ENCODE measurements at regions not wholly inside any gene's neighbourhood (a gene's known extent, or its start where the extent isn't known, plus 50 kb on each side); places are given as distances from the start of the nearest gene placed in this dataset.

DNA sequence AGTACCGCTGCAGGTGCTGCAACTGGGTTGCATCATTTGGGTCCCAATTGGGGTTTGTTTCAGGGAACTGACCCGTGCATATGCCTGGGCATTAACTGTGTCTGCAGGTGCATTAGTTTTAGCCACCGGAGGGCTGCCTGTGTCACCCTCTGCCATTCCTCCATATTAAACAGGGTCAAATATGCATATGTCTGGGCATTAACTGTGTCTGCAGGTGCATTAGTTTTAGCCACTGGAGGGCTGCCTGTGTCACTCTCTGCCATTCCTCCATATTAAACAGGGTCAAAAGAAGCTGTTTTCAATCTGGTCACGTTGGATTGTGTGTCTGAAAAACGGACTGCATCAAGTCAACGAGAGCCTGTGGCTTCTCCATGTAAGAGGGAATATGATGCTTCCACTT lies 1317.0 kb downstream of the TMEM121 start:
- POLR2A ChIA-PET = interaction anchor here (1.5 kb wide), 1 partner anchor 29 kb away, joined by 6 read pairs; no protein-coding TSS in a partner anchor
- DNase-seq = no peak
- H3K4me3 Mint-ChIP-seq = peak overlapping the region; percentile 89 to 100 (median 98)
- ATAC-seq = no peak
- no peaks in the 10 kb centered on the region for H3K36me3 Mint-ChIP-seq
- no peaks in the 10 kb centered on the region for H3K9me3 Mint-ChIP-seq
- no peaks in the 10 kb centered on the region for H3K27me3 Mint-ChIP-seq
- H3K4me1 Mint-ChIP-seq = peaks cover 28 to 61% (median 55%) of the 10 kb centered on the region in 4 donors
- peak overlapping the region; percentile 91 to 98 (median 96) for H3K27ac Mint-ChIP-seq

- DNase-seq = peak in 9 of 10 donors; percentile 8 to 44 (median 29)
- Mint-ChIP-seq H3K36me3 (no peaks in the 10 kb centered on the region), H3K27ac (peak overlapping the region; percentile 91 to 98 (median 96)), H3K4me3 (peak overlapping the region; percentile 89 to 100 (median 98)), H3K27me3 (no peaks in the 10 kb centered on the region), H3K4me1 (peaks cover 29 to 67% (median 56%) of the 10 kb centered on the region in 4 donors), H3K9me3 (no peaks in the 10 kb centered on the region)
- POLR2A ChIA-PET = interaction anchor here (1.5 kb wide), 1 partner anchor 29 kb away, joined by 6 read pairs; no protein-coding TSS in a partner anchor
- peak; percentile 21 for ATAC-seq
These were observed 1317.6 kb downstream of the TMEM121 start for GRCh38 chr14:106843951-106844483.

- Mint-ChIP-seq H3K27me3 (no peaks in the 10 kb centered on the region), H3K4me1 (peaks cover 29 to 75% (median 54%) of the 10 kb centered on the region in 4 donors), H3K9me3 (no peaks in the 10 kb centered on the region), H3K27ac (peak overlapping the region; percentile 91 to 98 (median 96)), H3K4me3 (peak overlapping the region; percentile 89 to 100 (median 98)), H3K36me3 (no peaks in the 10 kb centered on the region)
- peak; percentile 79 to 85 for ATAC-seq
- DNase-seq = peak; percentile 52 to 85 (median 64)
- POLR2A ChIA-PET = interaction anchor here (1.5 kb wide), 1 partner anchor 28 kb away, joined by 6 read pairs; no protein-coding TSS in a partner anchor
These were observed 1318.4 kb downstream of the TMEM121 start for GRCh38 chr14:106844608-106845285.

GRCh38 chr14:106845286-106846087 lies 1319.1 kb downstream of the TMEM121 start:
- DNase-seq (peak; percentile 15 to 77 (median 52)), ATAC-seq (peak; percentile 48 to 56)
- POLR2A ChIA-PET = no interaction called here
- Mint-ChIP-seq H3K36me3 (no peaks in the 10 kb centered on the region), H3K4me1 (peaks cover 25 to 74% (median 47%) of the 10 kb centered on the region in 4 donors), H3K27ac (peak overlapping the region; percentile 47 to 98 (median 92)), H3K9me3 (no peaks in the 10 kb centered on the region), H3K27me3 (no peaks in the 10 kb centered on the region), H3K4me3 (peak overlapping the region; percentile 89 to 100 (median 98))

GRCh38 chr14:106846218-106846617 lies 1319.8 kb downstream of the TMEM121 start:
- H3K27me3 Mint-ChIP-seq = no peaks in the 10 kb centered on the region
- DNase-seq = no peak
- peak overlapping the region in 9 of 10 donors; percentile 89 to 100 (median 98) for H3K4me3 Mint-ChIP-seq
- ATAC-seq = no peak
- H3K9me3 Mint-ChIP-seq = no peaks in the 10 kb centered on the region
- POLR2A ChIA-PET = no interaction called here
- peaks cover 25 to 68% (median 43%) of the 10 kb centered on the region in 4 donors for H3K4me1 Mint-ChIP-seq
- H3K36me3 Mint-ChIP-seq = no peaks in the 10 kb centered on the region
- peak overlapping the region in 9 of 10 donors; percentile 15 to 98 (median 91) for H3K27ac Mint-ChIP-seq

DNA sequence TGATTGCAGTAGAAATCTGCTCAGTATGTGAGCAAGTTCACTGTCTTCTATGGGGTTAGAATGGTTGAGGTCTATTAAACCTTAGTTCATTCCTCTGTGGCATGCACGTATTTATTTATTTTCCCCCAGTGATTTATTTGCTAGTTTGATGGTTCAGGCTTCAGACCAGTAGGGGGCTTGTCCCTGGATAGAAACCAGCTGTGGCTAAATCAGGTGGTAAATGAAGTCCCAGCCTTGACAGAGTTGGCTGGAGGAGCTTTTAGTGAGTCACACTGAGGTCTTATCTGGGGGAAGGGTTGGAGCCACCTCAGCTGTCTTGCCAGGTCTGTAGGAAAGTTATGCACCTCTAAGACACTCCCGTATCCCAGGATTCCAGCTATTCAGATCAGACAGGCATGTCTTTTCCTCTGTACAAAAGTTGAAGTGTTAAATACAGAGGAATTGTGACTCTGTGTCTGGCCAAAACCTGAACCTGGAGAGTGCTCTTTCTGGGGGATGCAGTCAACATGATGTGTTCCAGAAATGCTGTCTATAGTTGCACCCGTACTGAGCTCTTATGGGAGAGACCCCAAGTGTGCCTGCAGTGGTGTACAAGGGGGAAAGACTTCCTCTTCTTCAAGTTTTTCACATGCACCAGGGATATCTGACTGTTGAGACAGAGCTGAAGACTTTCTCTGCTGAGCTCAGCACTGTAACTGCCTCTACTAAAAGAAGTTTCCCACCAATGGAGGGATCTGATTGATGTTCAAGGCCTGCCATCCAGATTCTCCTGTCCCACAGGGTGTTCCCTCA lies 1322.1 kb downstream of the TMEM121 start:
- H3K27me3 Mint-ChIP-seq = no peaks in the 10 kb centered on the region
- peak overlapping the region in 3 of 10 donors; percentile 19 to 91 (median 56) for H3K27ac Mint-ChIP-seq
- DNase-seq = peak in 1 of 10 donors; percentile 12
- H3K4me3 Mint-ChIP-seq = no peak overlapping the region
- POLR2A ChIA-PET = interaction anchor here (1.2 kb wide), 1 partner anchor 24 kb away, joined by 3 read pairs; no protein-coding TSS in a partner anchor
- peaks cover 20 to 60% (median 30%) of the 10 kb centered on the region in 4 donors for H3K4me1 Mint-ChIP-seq
- no peaks in the 10 kb centered on the region for H3K9me3 Mint-ChIP-seq
- ATAC-seq = no peak
- H3K36me3 Mint-ChIP-seq = peaks cover 0 to 2% (median 0%) of the 10 kb centered on the region in 3 donors

- Mint-ChIP-seq H3K27ac (peak overlapping the region in 2 of 10 donors; percentile 7 to 20), H3K4me3 (peak overlapping the region in 2 of 10 donors; percentile 45 to 81), H3K4me1 (peaks cover 8 to 43% (median 14%) of the 10 kb centered on the region in 4 donors), H3K36me3 (peaks cover 0 to 2% (median 0%) of the 10 kb centered on the region in 3 donors), H3K27me3 (peaks cover 0 to 2% (median 0%) of the 10 kb centered on the region in 5 donors), H3K9me3 (no peaks in the 10 kb centered on the region)
- ATAC-seq = peak in 1 of 2 donors; percentile 42
- peak in 1 of 10 donors; percentile 10 for DNase-seq
- POLR2A ChIA-PET = no interaction called here
These were observed 1324.8 kb downstream of the TMEM121 start for GRCh38 chr14:106850913-106851825.

DNA sequence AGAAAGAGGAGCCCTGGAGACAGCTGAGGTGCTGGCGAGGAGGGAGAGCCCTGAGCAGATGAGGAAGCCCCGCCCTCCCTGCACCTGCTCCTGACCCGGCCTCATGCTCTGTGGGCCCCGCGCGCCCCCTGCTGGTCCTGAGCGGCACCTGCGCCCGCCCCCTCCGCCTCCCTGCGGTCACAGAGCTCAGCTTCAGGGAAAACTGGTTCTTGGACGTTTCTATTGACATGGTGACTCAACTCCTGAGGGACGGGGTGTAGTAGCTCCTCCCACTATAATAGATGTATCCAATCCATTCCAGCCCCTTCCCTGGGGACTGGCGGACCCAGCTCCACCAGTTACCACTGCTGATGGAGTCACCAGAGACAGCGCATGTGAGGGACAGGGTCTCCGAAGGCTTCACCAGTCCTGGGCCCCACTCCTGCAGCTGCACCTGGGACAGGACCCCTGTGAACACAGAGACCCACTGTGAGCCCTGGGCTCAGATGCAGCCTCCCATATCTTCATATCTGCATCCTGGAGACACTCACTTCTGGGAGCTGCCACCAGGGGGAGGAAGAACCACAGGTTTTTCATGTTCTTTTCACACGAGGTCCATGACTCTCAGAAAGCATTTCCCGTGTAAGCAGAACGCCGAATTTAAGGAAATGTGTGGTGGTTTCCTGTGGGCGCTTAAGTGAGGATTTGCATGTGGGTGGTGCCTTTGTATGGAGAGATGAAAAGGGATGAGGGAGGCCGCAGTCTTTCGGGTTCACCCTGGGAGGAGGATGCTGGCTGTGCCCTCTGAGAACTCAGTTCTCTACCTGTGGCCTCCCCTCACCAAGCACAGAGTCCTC lies 1346.4 kb downstream of the TMEM121 start:
- Mint-ChIP-seq H3K36me3 (no peaks in the 10 kb centered on the region), H3K27me3 (peaks cover 12 to 54% (median 22%) of the 10 kb centered on the region in 5 donors), H3K9me3 (no peaks in the 10 kb centered on the region), H3K4me3 (peak overlapping the region; percentile 45 to 72 (median 66)), H3K27ac (peak overlapping the region in 4 of 10 donors; percentile 11 to 70 (median 54)), H3K4me1 (peaks cover 11 to 27% (median 13%) of the 10 kb centered on the region in 4 donors)
- peak; percentile 78 to 89 (median 82) for DNase-seq
- peak; percentile 89 to 90 for ATAC-seq
- POLR2A ChIA-PET = interaction anchor here (1.0 to 1.4 kb wide), 3 partner anchors 23 to 33 kb away, joined by 3 to 6 read pairs (median 3); no protein-coding TSS in a partner anchor

- ATAC-seq (no peak), DNase-seq (no peak)
- POLR2A ChIA-PET = no interaction called here
- H3K27ac Mint-ChIP-seq = no peak overlapping the region
- peaks cover 11 to 49% (median 27%) of the 10 kb centered on the region in 5 donors for H3K27me3 Mint-ChIP-seq
- no peak overlapping the region for H3K4me3 Mint-ChIP-seq
- no peaks in the 10 kb centered on the region for H3K36me3 Mint-ChIP-seq
- H3K9me3 Mint-ChIP-seq = no peaks in the 10 kb centered on the region
- H3K4me1 Mint-ChIP-seq = peaks cover 11 to 28% (median 13%) of the 10 kb centered on the region in 4 donors
These were observed 1348.0 kb downstream of the TMEM121 start for GRCh38 chr14:106874350-106874749.

DNA sequence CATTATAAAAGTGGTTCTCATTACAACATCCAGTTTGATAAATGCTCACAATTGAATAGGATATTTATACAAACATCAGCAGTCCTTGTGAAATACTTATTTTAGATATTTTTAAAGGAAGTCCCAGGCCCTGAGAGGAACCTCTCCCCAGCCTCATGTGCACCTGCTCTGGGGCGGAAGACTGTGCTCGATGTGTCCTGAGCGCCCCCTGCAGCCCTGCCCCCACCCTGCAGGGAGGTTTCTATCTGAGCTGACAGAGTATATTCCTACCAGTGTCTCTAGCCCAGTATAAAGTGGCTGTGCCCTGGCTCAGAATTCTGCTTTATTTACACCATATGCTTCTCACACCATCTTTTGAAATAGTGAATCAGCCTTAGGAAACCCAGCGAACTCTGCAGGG lies 1349.1 kb downstream of the TMEM121 start:
- DNase-seq (peak in 5 of 10 donors; percentile 10 to 23 (median 19)), ATAC-seq (peak in 1 of 2 donors; percentile 23)
- Mint-ChIP-seq H3K27me3 (peaks cover 11 to 50% (median 21%) of the 10 kb centered on the region in 5 donors), H3K36me3 (no peaks in the 10 kb centered on the region), H3K9me3 (no peaks in the 10 kb centered on the region), H3K27ac (peak overlapping the region in 1 of 10 donors; percentile 34), H3K4me1 (peaks cover 11 to 28% (median 13%) of the 10 kb centered on the region in 4 donors), H3K4me3 (no peak overlapping the region)
- POLR2A ChIA-PET = no interaction called here
